Esophagus muscularis mucosa (tissue), 4 donors: ENCODE measurements at regions not wholly inside any gene's neighbourhood (a gene's known extent, or its start where the extent isn't known, plus 50 kb on each side); places are given as distances from the start of the nearest gene placed in this dataset.
"Not testable (repeated sequence)": the region's sequence is repeated elsewhere in the genome, so short reads cannot be mapped to it uniquely, and the experiment has no call there.

Experiments
- EP300 ChIP-seq: sonication (generic); formaldehyde crosslinking; IDR thresholded peaks from one replicate; pipeline ENCODE4 v1.6.1; 2017; ENCODE audit warnings: antibody characterized with exemption
- POLR2A ChIP-seq: fragments of 450-650 bp; IDR thresholded peaks from one replicate; pipeline ENCODE4 v1.6.1; 2017; ENCODE audit warnings: antibody characterized with exemption, moderate library complexity, mild to moderate bottlenecking, low read depth
- TF ChIP-seq, protein P1 (sequence below), 3 experiments: fragments of 200-600 bp in 2 of 3; fragments of 450-650 bp in 1 of 3; sonication (generic) in 2 of 3; IDR thresholded peaks; one replicate each; pipeline ENCODE4 v1.5.1; 2017 to 2019; ENCODE audit warnings: antibody characterized with exemption in 3 of 3, mild to moderate bottlenecking in 2 of 3, moderate library complexity in 1 of 3

DNA sequence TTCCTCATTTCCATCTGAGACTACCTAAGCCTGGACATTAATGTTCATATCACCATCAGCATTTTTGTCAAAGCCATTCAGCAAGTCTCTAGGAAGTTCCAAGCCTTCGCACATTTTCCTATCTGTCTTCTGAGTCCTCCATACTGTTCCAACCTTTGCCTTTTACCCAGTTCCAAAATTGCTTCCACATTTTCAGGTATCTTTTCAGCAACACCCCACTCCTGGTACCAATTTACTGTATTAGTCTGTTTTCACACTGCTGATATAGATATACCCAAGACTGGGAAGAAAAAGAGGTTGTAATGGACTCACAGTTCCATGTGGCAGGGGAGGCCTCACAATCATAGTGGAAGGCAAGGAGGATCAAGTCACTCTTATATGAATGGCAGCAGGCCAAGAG, 626.7 kb upstream of the GJE1 start:
- TF ChIP-seq POLR2A, EP300: not testable (repeated sequence)
- TF ChIP-seq, protein P1, sequence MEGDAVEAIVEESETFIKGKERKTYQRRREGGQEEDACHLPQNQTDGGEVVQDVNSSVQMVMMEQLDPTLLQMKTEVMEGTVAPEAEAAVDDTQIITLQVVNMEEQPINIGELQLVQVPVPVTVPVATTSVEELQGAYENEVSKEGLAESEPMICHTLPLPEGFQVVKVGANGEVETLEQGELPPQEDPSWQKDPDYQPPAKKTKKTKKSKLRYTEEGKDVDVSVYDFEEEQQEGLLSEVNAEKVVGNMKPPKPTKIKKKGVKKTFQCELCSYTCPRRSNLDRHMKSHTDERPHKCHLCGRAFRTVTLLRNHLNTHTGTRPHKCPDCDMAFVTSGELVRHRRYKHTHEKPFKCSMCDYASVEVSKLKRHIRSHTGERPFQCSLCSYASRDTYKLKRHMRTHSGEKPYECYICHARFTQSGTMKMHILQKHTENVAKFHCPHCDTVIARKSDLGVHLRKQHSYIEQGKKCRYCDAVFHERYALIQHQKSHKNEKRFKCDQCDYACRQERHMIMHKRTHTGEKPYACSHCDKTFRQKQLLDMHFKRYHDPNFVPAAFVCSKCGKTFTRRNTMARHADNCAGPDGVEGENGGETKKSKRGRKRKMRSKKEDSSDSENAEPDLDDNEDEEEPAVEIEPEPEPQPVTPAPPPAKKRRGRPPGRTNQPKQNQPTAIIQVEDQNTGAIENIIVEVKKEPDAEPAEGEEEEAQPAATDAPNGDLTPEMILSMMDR (IDR thresholded peaks at IDR 0.05) = not testable (repeated sequence)
